Esophagus muscularis mucosa (tissue), 4 donors: ENCODE measurements at regions not wholly inside any gene's neighbourhood (a gene's known extent, or its start where the extent isn't known, plus 50 kb on each side); places are given as distances from the start of the nearest gene placed in this dataset.

Source experiments
- DNase-seq: peaks from one replicate; pipeline ENCODE4 v3.0.0-alpha.2; 2017; ENCODE audit errors: extremely low spot score
- H3K27ac ChIP-seq, 4 donors: fragments of 200-600 bp; sonication (generic); replicated peaks in 1 of 4; 1 replicate in 3 of 4; 2 replicates in 1 of 4; pipeline ENCODE4 v1.5.1; 2016 to 2019; ENCODE audit warnings: mild to moderate bottlenecking in 1 of 4
- H3K27me3 ChIP-seq, 4 donors: fragments of 200-600 bp; sonication (generic); one replicate each; pipeline versions ENCODE4 v1.5.1 to v1.6.0; 2016 to 2019
- H3K36me3 ChIP-seq, 4 donors: fragments of 200-600 bp; sonication (generic); one replicate each; pipeline ENCODE4 v1.5.1; 2016 to 2019
- H3K4me1 ChIP-seq, 4 donors: fragments of 200-600 bp; sonication (generic); one replicate each; pipeline ENCODE4 v1.5.1; 2016 to 2019
- H3K4me3 ChIP-seq, 4 donors: fragments of 200-600 bp; sonication (generic); 1 replicate in 2 of 4; 2 replicates in 2 of 4; pipeline ENCODE4 v1.5.1; 2016 to 2019; ENCODE audit warnings: mild to moderate bottlenecking in 4 of 4, moderate library complexity in 1 of 4
- H3K9me3 ChIP-seq, 4 donors: fragments of 200-600 bp; sonication (generic); 1 replicate in 3 of 4; 2 replicates in 1 of 4; pipeline ENCODE4 v1.5.1; 2016 to 2019
- EP300 ChIP-seq: sonication (generic); formaldehyde crosslinking; IDR thresholded peaks from one replicate; pipeline ENCODE4 v1.6.1; 2017; ENCODE audit warnings: antibody characterized with exemption
- POLR2A ChIP-seq: fragments of 450-650 bp; IDR thresholded peaks from one replicate; pipeline ENCODE4 v1.6.1; 2017; ENCODE audit warnings: antibody characterized with exemption, moderate library complexity, mild to moderate bottlenecking, low read depth
- POLR2AphosphoS5 ChIP-seq, 2 donors: sonication (generic); formaldehyde crosslinking; IDR thresholded peaks; one replicate each; pipeline ENCODE4 v1.6.1; 2017; ENCODE audit warnings: antibody characterized with exemption in 2 of 2
- WGBS: methylation state at CpG from one replicate; pipeline ENCODE4 v1.1.5; 2018; 5-methylcytosine and 5-hydroxymethylcytosine counted together
- intact Hi-C: fragments of 100-400 bp; cut with DNase I; formaldehyde crosslinking; loops from one replicate; pipeline ENCODE4 v1.15.1; 2023
- TF ChIP-seq, protein P1 (sequence below), 3 experiments: fragments of 200-600 bp in 2 of 3; fragments of 450-650 bp in 1 of 3; sonication (generic) in 2 of 3; IDR thresholded peaks; one replicate each; pipeline ENCODE4 v1.5.1; 2017 to 2019; ENCODE audit warnings: antibody characterized with exemption in 3 of 3, mild to moderate bottlenecking in 2 of 3, moderate library complexity in 1 of 3

DNA sequence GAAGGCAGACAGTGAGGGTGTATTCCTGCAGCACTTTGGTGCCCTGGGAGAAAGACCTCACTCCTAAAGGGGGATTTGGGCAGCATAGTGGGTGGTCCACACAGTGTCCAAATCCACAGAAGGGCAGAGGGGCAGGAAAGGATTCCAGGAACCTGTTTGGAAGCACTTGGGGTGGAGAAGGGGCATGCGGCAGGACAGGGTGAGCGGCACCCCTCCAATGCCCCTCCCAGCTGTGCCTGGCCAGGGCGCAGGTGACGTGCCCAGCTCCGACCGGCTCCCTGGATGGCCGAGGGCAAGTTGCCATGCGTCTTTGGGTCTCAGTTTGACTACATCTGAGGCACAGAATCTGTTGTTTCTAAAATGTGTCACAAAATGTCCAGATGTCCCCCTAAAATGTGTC, 66.5 kb upstream of the HMX1 start:
- TF ChIP-seq POLR2AphosphoS5 (IDR thresholded peaks at IDR 0.05) (no peak), POLR2A (no peak), EP300 (no peak)
- TF ChIP-seq, protein P1, sequence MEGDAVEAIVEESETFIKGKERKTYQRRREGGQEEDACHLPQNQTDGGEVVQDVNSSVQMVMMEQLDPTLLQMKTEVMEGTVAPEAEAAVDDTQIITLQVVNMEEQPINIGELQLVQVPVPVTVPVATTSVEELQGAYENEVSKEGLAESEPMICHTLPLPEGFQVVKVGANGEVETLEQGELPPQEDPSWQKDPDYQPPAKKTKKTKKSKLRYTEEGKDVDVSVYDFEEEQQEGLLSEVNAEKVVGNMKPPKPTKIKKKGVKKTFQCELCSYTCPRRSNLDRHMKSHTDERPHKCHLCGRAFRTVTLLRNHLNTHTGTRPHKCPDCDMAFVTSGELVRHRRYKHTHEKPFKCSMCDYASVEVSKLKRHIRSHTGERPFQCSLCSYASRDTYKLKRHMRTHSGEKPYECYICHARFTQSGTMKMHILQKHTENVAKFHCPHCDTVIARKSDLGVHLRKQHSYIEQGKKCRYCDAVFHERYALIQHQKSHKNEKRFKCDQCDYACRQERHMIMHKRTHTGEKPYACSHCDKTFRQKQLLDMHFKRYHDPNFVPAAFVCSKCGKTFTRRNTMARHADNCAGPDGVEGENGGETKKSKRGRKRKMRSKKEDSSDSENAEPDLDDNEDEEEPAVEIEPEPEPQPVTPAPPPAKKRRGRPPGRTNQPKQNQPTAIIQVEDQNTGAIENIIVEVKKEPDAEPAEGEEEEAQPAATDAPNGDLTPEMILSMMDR (IDR thresholded peaks at IDR 0.05), result no peak
- peaks cover 0 to 40% (median 0%) of the 10 kb centered on the region in 4 donors for H3K27me3 ChIP-seq
- no peak overlapping the region for H3K27ac ChIP-seq
- peak; percentile 82 for DNase-seq
- WGBS, result 83% methylated on average over 1 of the region's 8 CpGs
- H3K9me3 ChIP-seq, result peaks cover 0 to 6% (median 0%) of the 10 kb centered on the region in 4 donors
- no peaks in the 10 kb centered on the region for H3K4me1 ChIP-seq
- intact Hi-C loops, result no loop called here
- H3K36me3 ChIP-seq, result no peaks in the 10 kb centered on the region
- H3K4me3 ChIP-seq, result no peak overlapping the region

DNA sequence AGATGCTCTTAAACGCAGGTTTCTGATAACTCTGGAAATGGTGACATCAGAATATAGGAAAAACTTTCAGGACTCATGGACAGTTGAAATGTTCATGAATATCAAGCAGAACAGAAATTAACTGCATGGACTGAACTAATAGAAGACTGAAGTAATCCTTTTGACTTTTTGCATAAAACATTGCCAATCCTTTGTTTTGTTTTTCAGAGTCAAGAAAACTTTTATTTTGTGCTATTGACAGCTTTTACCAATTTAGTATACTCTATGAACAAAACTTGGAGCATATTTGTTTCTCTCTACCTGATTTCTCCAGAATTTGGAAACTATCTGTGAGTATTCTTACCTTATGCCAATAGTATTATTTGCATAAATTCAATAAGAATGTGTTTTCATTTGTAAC, 61.2 kb upstream of the HMX1 start:
- no peaks in the 10 kb centered on the region for H3K4me1 ChIP-seq
- no peak overlapping the region for H3K27ac ChIP-seq
- 70% methylated on average over 1 of the region's 1 CpG for WGBS
- H3K9me3 ChIP-seq, result peaks cover 0 to 6% (median 0%) of the 10 kb centered on the region in 4 donors
- no peak for DNase-seq
- no peak overlapping the region for H3K4me3 ChIP-seq
- peaks cover 0 to 6% (median 0%) of the 10 kb centered on the region in 4 donors for H3K27me3 ChIP-seq
- no peak for TF ChIP-seq POLR2AphosphoS5 (IDR thresholded peaks at IDR 0.05)
- TF ChIP-seq, protein P1 (IDR thresholded peaks at IDR 0.05), result no peak
- TF ChIP-seq EP300, result no peak
- TF ChIP-seq POLR2A, result no peak
- intact Hi-C loops, result no loop called here
- H3K36me3 ChIP-seq, result no peaks in the 10 kb centered on the region

DNA sequence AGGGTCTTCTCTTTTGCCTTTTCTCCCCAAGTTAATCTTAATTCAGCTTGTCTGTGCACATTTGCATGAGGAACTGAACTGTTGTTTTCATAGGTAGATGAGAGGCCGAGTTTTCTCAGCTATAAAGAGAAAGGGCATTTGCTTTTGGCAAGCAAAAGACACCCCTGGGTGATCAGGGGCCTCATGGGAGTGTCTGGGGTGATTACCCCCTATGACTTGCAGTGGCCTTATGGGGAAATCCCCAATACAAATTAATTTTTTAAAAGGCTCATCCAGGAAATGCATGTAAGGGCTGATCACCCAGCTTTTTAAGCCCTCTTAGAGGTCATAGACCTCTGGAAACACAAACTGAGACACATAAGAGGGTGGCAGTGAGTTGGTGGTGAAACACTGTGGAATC, 56.4 kb upstream of the HMX1 start:
- Histone ChIP-seq H3K36me3 (no peaks in the 10 kb centered on the region), H3K9me3 (peaks cover 0 to 12% (median 5%) of the 10 kb centered on the region in 4 donors), H3K4me1 (no peaks in the 10 kb centered on the region), H3K4me3 (no peak overlapping the region), H3K27ac (no peak overlapping the region), H3K27me3 (no peaks in the 10 kb centered on the region)
- no peak for TF ChIP-seq POLR2AphosphoS5 (IDR thresholded peaks at IDR 0.05)
- no peak for TF ChIP-seq EP300
- TF ChIP-seq, protein P1 (IDR thresholded peaks at IDR 0.05), result no peak
- TF ChIP-seq POLR2A, result no peak
- no peak for DNase-seq
- WGBS, result 54% methylated on average over 1 of the region's 1 CpG
- intact Hi-C loops, result no loop called here

DNA sequence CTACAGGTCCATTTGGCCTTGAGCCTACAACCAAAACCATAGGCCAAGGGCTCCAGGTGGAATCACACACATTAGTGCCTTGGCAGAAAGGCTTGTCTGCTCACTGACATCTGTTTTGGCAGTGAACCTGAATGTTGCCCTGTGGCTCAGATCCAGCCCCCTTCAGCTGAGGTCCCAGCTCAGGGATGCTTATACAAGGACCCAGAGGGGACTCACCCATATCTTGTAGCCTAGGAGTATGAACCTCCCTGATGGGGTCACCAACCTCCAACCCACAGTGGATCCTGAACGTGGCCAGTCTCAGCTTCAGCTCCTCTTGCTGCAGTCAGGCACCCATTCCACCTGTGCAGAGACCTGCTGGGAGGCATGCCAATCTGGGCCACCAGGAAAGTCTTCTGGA, 50.8 kb upstream of the HMX1 start:
- WGBS, result 80% methylated on average over 1 of the region's 1 CpG
- Histone ChIP-seq H3K36me3 (no peaks in the 10 kb centered on the region), H3K9me3 (peaks cover 0 to 21% (median 9%) of the 10 kb centered on the region in 4 donors), H3K4me3 (no peak overlapping the region), H3K4me1 (peaks cover 0 to 5% (median 0%) of the 10 kb centered on the region in 4 donors), H3K27me3 (peaks cover 0 to 39% (median 5%) of the 10 kb centered on the region in 4 donors), H3K27ac (no peak overlapping the region)
- TF ChIP-seq, protein P1 (IDR thresholded peaks at IDR 0.05), result no peak
- TF ChIP-seq POLR2AphosphoS5 (IDR thresholded peaks at IDR 0.05) (no peak), POLR2A (no peak), EP300 (no peak)
- intact Hi-C loops, result no loop called here
- DNase-seq, result peak; percentile 74

DNA sequence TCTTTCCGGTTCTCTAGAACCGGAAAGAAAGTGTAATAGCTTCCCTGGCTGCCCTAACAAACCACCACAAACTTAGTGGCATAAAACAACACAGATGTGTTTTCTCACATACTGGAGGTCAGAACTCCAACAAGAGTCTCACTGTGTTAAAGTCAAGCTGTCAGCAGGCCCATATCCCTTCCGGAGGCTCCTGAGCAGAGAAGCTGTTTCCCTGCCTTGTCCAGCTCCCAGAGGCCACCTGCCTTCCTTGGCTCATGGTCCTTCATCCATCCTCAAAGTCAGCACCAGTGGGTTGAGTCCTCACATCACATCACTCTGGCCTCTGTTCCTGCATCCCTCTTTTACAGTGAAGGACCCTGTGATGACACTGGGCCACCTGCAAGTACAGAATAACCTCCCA, 49.8 kb upstream of the HMX1 start:
- Histone ChIP-seq H3K9me3 (peaks cover 0 to 21% (median 9%) of the 10 kb centered on the region in 4 donors), H3K4me3 (no peak overlapping the region), H3K27ac (no peak overlapping the region), H3K27me3 (peaks cover 0 to 49% (median 5%) of the 10 kb centered on the region in 4 donors), H3K4me1 (peaks cover 0 to 5% (median 0%) of the 10 kb centered on the region in 4 donors), H3K36me3 (no peaks in the 10 kb centered on the region)
- TF ChIP-seq POLR2AphosphoS5 (IDR thresholded peaks at IDR 0.05) (no peak), EP300 (no peak), POLR2A (no peak)
- TF ChIP-seq, protein P1 (IDR thresholded peaks at IDR 0.05), result no peak
- DNase-seq, result peak; percentile 80
- intact Hi-C loops, result no loop called here
- 37% methylated on average over 3 of the region's 3 CpGs for WGBS
